ENCODE measurements at regions not wholly inside any gene's neighbourhood (a gene's known extent, or its start where the extent isn't known, plus 50 kb on each side); places are given as distances from the start of the nearest gene placed in this dataset.
"Not testable (repeated sequence)": the region's sequence is repeated elsewhere in the genome, so short reads cannot be mapped to it uniquely, and the experiment has no call there.

- POLR2A ChIA-PET (ENCODE audit: low non-redundant PET): no interaction called here
Measured at GRCh38 chr13:90835826-90836225, 511.7 kb upstream of the MIR17HG start.

GRCh38 chr13:90838317-90838960 lies 509.0 kb upstream of the MIR17HG start:
- no peak for TF ChIP-seq CTCF (conservative IDR thresholded peaks at IDR 0.05; ENCODE audit: low read depth)
- peak; percentile 8 for DNase-seq (ENCODE audit: low spot score)
- ChIA-PET CTCF (no interaction called here), POLR2A (ENCODE audit: low non-redundant PET) (no interaction called here)
- no peak overlapping the region for H3K27ac ChIP-seq

More at GRCh38 chr13:90835826-90836225, 511.7 kb upstream of the MIR17HG start:
- H3K27ac ChIP-seq: no peak overlapping the region
- no peak for TF ChIP-seq CTCF (conservative IDR thresholded peaks at IDR 0.05; ENCODE audit: low read depth)
- CTCF ChIA-PET: no interaction called here
- DNase-seq (ENCODE audit: low spot score): no peak

GRCh38 chr13:90839061-90839460 lies 508.4 kb upstream of the MIR17HG start:
- no peak for TF ChIP-seq CTCF (conservative IDR thresholded peaks at IDR 0.05; ENCODE audit: low read depth)
- no peak overlapping the region for H3K27ac ChIP-seq
- ChIA-PET CTCF (interaction anchor here (0.5 kb wide), 1 partner anchor 434 kb away, joined by 3 read pairs; no protein-coding TSS in a partner anchor), POLR2A (ENCODE audit: low non-redundant PET) (no interaction called here)
- DNase-seq (ENCODE audit: low spot score): peak; percentile 36

- TF ChIP-seq CTCF (conservative IDR thresholded peaks at IDR 0.05; ENCODE audit: low read depth): no peak
- H3K27ac ChIP-seq: no peak overlapping the region
- CTCF ChIA-PET: no interaction called here
- DNase-seq (ENCODE audit: low spot score): no peak
- POLR2A ChIA-PET (ENCODE audit: low non-redundant PET): no interaction called here
Measured at GRCh38 chr13:90846936-90847335, 500.6 kb upstream of the MIR17HG start.

GRCh38 chr13:90853666-90854065 lies 493.8 kb upstream of the MIR17HG start:
- POLR2A ChIA-PET (ENCODE audit: low non-redundant PET); CTCF ChIA-PET; DNase-seq (ENCODE audit: low spot score); H3K27ac ChIP-seq: not testable (repeated sequence)

GRCh38 chr13:90857921-90858320 lies 489.6 kb upstream of the MIR17HG start:
- DNase-seq (ENCODE audit: low spot score): no peak
- ChIA-PET CTCF (no interaction called here), POLR2A (ENCODE audit: low non-redundant PET) (no interaction called here)
- no peak for TF ChIP-seq CTCF (conservative IDR thresholded peaks at IDR 0.05; ENCODE audit: low read depth)
- H3K27ac ChIP-seq: no peak overlapping the region

GRCh38 chr13:90866006-90866405 lies 481.5 kb upstream of the MIR17HG start:
- ChIA-PET CTCF (interaction anchor here (0.7 to 1.5 kb wide), 4 partner anchors 361 to 545 kb away, joined by 3 to 7 read pairs (median 4); no protein-coding TSS in a partner anchor), POLR2A (ENCODE audit: low non-redundant PET) (no interaction called here)
- no peak for TF ChIP-seq CTCF (conservative IDR thresholded peaks at IDR 0.05; ENCODE audit: low read depth)
- no peak overlapping the region for H3K27ac ChIP-seq
- no peak for DNase-seq (ENCODE audit: low spot score)

All from RWPE1 (cell line).